LNCaP clone FGC (cell line): ENCODE measurements at regions not wholly inside any gene's neighbourhood (a gene's known extent, or its start where the extent isn't known, plus 50 kb on each side); places are given as distances from the start of the nearest gene placed in this dataset.

Experiments
- DNase-seq: peaks from one replicate; pipeline ENCODE4 v3.0.0-alpha.2; 2011; ENCODE audit warnings: low read depth
- H3K4me3 ChIP-seq: 2 replicates; pipeline ENCODE4 v1.5.1; 2011; ENCODE audit warnings: mild to moderate bottlenecking, low read depth, low read length, control low read depth
- TF ChIP-seq, protein P1 (sequence below): IDR thresholded peaks from 2 replicates; pipeline ENCODE4 v1.5.1; 2012; ENCODE audit warnings: mild to moderate bottlenecking; ENCODE audit not compliant: control insufficient read depth, insufficient read depth; ENCODE audit errors: extremely low read depth

DNA sequence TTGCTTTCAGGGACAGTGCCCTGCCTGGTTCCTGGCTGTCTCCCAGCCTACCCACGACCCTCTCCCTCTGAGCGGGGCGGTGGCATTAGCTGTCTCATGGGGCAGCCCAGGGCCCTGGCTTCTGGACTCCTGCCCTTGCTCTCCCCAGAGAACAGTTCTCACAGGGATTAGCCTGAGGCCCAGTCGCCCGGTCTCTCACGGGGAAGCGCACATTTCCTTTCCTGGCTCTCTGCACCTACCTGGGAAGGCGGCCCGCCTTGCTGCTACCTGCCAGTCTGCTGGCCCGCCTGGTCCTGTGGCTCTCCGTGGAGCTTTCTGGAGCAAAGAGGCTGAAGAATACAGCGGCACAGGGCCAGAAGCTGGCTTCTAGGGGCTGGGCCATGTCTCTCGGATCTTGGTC is 128.4 kb downstream of the FHDC1 start:
- TF ChIP-seq, protein P1, sequence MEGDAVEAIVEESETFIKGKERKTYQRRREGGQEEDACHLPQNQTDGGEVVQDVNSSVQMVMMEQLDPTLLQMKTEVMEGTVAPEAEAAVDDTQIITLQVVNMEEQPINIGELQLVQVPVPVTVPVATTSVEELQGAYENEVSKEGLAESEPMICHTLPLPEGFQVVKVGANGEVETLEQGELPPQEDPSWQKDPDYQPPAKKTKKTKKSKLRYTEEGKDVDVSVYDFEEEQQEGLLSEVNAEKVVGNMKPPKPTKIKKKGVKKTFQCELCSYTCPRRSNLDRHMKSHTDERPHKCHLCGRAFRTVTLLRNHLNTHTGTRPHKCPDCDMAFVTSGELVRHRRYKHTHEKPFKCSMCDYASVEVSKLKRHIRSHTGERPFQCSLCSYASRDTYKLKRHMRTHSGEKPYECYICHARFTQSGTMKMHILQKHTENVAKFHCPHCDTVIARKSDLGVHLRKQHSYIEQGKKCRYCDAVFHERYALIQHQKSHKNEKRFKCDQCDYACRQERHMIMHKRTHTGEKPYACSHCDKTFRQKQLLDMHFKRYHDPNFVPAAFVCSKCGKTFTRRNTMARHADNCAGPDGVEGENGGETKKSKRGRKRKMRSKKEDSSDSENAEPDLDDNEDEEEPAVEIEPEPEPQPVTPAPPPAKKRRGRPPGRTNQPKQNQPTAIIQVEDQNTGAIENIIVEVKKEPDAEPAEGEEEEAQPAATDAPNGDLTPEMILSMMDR = no peak

GRCh38 chr4:153065276-153065675 is 129.2 kb downstream of the FHDC1 start:
- no peak for DNase-seq
- TF ChIP-seq, protein P1 = no peak
- H3K4me3 ChIP-seq = no peak overlapping the region

More for the DNA sequence above, 128.4 kb downstream of the FHDC1 start:
- no peak for DNase-seq
- H3K4me3 ChIP-seq = no peak overlapping the region

DNA sequence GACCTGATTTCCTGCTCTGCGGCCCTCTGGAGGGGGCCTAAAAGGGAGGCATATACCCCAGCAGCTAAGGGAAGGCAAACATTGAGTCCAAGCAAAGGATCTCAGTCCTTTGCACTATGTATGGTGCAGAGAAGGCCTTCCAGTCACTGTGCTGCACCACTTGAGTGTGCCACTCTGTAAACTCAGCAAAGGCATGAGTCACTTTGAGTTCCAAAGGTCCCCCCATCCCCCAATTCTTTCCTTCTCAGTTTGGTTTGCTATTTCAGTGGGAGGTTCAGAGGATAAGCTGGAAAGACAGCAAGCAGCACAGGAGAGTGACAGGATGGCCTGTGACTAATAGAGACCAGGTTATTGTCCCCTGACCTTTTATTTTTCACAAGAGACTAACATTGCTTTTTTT is 131.3 kb downstream of the FHDC1 start:
- no peak for DNase-seq
- TF ChIP-seq, protein P1 = no peak
- H3K4me3 ChIP-seq = no peak overlapping the region

DNA sequence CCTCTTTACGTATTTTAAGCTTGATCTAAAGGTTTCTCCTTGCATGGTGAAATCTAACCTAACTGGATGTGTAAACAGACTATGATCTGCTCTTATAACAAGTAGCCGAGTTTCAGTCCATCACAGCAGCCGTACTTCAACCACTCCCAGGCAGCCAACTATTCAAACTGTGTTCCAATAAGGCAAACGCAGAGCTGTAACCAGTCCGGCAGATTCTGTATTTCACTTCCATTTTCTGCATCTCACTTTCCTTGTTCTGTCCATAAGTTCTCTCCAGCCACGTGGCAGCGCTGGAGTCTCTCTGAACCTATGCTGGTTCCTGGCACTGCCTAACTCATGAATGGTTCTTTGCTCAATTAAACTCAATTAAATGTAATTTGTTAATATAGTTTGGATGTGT is 132.6 kb downstream of the FHDC1 start:
- DNase-seq = no peak
- TF ChIP-seq, protein P1 = no peak
- H3K4me3 ChIP-seq = no peak overlapping the region

DNA sequence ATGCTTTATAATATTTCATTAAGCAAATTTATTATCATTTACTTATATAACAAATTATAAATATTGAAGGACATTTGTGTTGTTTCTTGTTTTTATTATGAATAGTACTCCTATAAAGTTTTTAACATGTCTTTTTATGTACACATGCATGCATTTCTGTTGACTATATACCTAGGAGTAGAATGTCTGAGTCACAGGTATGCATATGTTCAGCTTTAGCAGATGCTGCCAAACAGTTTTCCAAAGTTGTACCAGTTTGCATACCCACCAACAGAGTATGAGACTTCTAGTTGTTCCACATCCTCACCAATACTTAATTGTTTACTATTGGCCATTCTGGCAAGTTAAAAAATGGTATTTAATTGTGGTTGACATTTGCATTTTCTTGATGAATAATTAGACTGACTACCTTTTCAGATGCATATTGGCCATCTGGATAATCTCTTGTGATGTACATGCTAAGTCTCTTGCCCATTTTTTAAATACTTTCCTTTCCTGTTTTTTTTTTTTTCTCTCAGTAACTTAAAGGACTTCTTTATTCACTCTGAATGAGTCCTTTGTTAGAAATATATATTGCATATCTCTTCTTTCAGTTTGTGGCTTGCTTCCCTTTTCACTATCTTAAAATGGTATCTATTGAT is 132.2 kb upstream of the TRIM2 start:
- no peak overlapping the region for H3K4me3 ChIP-seq
- TF ChIP-seq, protein P1 = no peak
- peak; percentile 62 for DNase-seq

DNA sequence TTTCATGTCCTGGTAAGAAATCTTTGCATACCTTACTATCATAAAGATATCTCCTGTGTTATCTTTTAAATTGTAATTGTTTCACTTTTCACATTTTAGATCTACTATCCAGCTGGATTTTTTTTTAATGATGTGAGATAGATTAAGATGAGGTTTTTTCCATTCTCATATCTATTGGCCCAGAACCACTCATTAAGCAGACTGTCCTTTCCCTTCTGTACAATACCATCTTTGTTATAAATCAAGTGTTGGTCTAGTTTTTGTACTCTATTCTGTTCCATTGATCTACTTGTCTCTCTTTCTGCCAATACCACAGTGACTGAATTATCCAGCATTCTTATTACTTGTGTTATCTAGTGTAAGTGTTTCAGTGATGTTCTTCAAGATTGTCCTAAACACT is 131.6 kb upstream of the TRIM2 start:
- TF ChIP-seq, protein P1 = no peak
- DNase-seq = no peak
- no peak overlapping the region for H3K4me3 ChIP-seq

DNA sequence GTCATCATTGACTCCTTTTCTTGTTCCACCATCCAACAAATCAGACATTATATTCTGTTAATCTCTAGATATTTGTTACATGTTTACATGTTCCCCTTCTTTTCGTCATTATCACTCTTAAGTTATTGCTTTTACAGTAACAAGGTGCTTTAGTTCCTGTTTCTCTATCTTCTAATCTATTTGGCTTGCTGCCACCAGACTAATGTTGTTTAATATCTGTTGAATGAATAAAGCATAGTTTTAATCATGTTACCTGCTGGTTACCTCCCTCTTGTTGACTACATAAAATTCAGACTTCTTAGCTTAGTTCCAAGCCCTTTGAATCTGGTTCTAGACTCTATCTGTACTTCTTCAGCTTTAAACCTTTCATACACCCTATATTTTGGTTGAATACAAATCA is 129.8 kb upstream of the TRIM2 start:
- no peak for DNase-seq
- H3K4me3 ChIP-seq = no peak overlapping the region
- TF ChIP-seq, protein P1 = no peak
